DMS 273 (cell line): ENCODE measurements at regions not wholly inside any gene's neighbourhood (a gene's known extent, or its start where the extent isn't known, plus 50 kb on each side); places are given as distances from the start of the nearest gene placed in this dataset.

Experiments used
- DNase-seq: peaks from one replicate; lab custom pipeline; 2025; ENCODE audit not compliant: unreplicated experiment; lab: John Stamatoyannopoulos, UW

DNA sequence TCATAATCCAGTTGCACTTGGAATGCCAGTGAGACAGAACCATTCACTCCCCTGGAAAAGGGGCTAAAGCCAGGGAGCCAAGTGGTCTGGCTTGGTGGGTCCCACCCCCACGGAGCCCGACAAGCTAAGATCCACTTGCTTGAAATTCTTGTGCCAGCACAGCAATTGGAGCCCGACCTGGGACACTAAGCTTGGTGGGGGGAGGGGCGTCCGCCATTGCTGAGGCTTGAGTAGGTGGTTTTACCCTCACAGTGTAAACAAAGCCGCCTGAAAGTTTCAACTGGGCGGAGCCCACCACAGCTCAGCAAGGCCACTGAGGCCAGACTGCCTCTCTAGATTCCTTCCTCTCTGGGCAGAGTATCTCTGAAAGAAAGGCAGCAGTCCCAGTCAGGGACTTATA is 200.7 kb upstream of the NPSR1 start:
- no peak for DNase-seq

DNA sequence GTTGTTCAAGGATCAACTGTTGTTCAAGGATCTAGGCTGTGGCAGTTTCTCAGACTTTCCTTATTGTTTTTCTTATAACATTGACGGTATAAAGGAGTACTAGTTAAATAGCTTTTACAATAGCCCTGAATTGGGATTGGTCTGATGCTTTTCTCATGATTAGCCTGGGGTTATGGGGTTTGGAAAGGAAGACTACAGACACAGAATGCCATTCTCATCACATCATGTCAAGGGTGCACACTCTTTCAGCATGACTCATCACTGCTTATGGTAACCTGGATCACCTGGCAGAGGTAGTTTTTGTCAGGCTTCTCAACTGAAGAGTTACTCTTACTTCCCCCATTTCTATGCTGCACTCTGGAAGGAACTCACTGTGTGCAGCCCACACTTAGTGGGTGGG is 194.2 kb upstream of the NPSR1 start:
- DNase-seq: no peak

DNA sequence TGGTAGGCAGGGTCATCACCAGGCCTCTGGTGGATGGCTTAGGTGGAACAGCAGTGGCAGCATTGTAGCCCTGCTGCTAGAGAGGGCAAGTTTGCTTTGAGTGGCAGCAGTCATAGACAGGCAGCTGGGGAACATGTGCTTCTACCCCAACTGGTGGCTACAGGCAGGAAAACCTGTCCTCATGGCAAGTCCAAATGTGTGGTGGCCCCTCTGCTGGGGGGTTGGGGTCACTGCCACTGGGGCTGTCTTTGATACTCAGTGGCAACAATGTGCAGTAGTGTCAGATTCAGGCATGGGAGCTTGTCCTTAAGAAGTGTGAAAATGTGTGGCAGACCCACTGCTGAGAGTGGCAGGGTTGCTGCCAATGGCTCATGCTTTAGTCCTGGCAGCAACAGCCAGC is 186.2 kb upstream of the NPSR1 start:
- no peak for DNase-seq

DNA sequence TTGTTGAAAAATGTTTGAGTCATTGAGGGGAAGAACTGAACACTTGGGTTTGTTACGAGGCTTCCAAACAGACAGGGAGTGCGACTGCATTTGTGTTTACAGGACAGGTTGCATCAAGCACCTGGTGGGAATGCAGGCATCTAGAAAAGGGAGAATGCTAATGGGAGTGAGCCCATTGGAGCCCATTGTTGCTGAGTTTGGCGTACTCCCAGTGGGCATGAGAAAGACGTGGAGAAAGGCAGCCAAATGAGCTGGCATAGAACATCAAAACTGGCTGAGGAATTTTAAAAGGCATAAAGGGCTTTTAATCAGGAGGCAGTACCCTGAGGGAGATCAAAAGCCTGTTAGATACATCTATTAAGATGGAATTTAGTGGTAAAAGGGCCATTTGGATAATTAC is 171.6 kb upstream of the NPSR1 start:
- DNase-seq: no peak

DNA sequence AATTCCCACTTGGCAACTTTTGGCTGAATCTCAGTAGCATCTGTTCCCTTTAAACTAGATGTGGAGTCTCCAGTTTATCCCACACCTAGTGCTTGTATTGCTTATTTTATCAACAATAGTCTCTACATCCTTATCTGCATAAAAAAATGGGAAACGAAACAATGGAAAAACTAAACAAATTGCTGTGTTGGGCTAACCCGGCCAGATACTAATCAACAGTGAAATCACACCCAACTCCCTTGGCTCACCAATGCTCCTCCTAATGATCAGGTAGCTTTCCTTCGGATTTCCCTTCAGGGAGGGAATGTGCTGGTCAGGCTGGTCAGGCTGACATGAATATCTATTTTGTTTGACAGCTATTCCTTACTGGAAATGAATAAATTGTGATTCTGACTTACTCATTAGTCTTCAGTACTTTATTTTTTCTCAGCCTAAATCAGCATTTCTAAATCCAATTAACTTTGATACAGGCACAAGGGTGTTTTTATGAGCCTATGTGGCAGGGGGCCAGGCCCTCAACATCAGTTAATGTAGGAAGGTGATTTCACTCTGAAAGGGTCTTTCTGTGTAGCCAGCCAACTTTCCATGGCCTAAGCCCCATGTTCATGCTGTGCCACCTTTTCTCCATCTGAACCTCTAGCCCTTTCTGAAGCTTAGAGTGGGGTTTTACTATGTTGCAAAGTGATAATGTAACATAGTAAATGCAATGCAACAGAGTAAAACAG is 170.5 kb upstream of the NPSR1 start:
- DNase-seq: peak; percentile 16

- peak; percentile 42 for DNase-seq
Observed at GRCh38 chr7:34488766-34489165, 169.3 kb upstream of the NPSR1 start.

DNA sequence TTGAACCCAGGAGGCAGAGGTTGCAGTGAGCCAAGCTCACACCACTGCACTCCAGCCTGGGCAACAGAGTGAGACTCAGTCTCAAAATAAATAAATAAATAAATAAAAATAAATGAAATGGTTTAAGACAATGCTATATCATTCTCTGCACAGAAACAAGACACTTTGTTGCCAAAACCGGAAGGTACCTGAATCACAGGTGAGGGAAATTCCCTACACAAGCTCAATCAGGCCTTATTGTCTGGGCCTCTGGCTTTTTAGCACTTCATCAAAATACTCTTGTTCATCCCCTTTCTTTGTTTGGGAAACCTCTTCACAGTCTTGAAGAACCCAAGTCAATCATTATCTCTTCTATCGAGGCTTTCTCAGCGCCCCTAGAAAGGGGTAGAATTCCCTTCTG is 166.1 kb upstream of the NPSR1 start:
- no peak for DNase-seq

DNA sequence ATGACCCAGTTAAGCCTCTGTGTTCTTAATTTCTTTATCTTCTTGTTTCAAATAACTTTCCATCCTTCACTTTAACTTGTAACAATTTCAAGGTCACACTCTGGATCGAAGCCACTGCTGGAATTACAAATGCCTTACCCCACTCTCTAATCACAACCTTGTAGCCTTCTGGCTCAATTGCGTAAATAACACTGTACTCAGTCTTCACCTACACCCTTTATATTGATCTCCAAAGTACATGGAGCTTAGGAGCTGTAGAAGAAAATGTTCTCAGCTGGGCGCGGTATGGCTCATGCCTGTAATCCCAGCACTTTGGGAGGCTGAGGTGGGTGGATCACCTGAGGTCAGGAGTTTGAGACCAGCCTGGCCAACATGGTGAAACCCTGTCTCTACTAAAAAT is 164.3 kb upstream of the NPSR1 start:
- no peak for DNase-seq

- DNase-seq: peak; percentile 52
Observed at GRCh38 chr7:34497153-34497777, 160.8 kb upstream of the NPSR1 start.

GRCh38 chr7:34501156-34501555 is 156.9 kb upstream of the NPSR1 start:
- peak; percentile 25 for DNase-seq

- no peak for DNase-seq
Observed at GRCh38 chr7:34507191-34507590, 150.8 kb upstream of the NPSR1 start.

GRCh38 chr7:34523226-34523918 is 134.6 kb upstream of the NPSR1 start:
- no peak for DNase-seq

DNA sequence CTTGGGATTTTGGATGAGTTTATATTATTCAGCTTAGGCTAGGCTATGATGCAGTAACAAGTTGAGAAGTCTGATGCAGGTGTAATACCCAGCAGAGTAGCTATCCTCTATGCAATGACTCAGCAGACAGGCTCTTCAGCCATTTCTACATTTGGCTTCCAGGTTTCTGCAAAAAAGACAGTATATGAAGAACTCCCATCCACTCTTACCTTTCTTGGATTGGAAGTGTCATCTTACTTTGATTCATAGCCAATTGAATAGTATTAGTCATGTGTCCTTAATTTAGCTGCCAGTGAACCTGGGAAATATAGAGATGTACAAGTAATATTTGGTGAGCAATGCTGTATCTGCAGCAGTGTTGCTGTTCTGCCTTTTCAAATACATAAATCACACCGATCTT is 127.8 kb upstream of the NPSR1 start:
- no peak for DNase-seq

GRCh38 chr7:34539003-34539402 is 119.0 kb upstream of the NPSR1 start:
- no peak for DNase-seq

GRCh38 chr7:34544621-34545020 is 113.4 kb upstream of the NPSR1 start:
- DNase-seq: peak; percentile 99

DNA sequence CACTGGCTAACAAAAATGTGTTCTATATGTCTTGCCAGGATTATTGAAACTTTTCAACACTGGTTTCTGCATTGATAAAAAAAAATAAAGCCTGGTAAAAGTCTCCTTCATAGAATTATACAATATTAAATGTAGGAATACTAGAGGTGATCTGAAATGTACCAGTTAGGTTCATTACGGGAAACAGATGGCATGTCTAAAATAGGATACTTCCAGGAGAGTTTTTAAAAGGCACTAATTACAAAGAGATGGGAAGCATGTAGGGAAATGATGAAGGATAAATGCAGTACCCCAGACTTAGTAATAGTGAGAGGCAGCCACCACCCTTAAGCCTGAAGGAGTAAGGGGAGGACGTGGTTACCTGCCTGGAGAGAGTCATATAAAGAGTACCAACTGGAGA is 107.0 kb upstream of the NPSR1 start:
- DNase-seq: no peak

GRCh38 chr7:34552502-34552901 is 105.5 kb upstream of the NPSR1 start:
- no peak for DNase-seq

DNA sequence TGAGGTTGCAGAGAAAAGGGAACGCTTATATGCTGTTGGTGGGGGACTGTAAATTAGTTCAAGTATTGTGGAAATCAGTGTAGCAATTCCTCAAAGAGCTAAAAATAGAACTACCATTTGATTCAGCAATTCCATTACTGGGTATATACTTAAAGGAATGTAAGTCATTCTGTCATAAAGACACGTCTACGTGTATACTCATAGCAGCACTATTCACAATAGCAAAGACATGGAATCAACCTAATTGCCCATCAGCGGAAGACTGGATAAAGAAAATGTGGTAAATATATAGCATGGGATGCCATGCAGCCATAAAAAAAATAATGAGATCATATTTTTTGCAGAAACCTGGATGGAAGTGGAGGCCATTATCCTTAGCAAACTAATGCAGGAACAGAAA is 100.0 kb upstream of the NPSR1 start:
- no peak for DNase-seq

GRCh38 chr7:34564091-34564490 is 93.9 kb upstream of the NPSR1 start:
- DNase-seq: no peak

DNA sequence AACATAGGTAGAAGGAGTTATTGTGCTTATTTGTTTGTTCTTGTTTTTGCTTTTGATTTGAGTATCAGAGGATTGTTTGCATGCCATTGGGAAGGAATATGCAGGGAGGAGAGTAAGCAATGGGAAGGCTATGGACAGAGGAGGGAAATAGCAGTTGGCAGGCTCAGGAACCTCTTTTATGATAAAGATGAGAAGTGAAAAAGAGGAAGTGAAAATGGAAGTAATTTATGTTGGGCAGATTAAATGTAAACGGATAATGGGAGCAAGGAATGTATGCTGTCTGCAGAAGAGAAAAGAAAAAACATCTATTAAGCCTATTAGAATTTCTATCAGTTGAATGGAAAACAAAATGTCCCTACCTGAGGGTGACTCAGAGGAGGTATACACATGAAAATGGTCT is 90.1 kb upstream of the NPSR1 start:
- DNase-seq: no peak

DNA sequence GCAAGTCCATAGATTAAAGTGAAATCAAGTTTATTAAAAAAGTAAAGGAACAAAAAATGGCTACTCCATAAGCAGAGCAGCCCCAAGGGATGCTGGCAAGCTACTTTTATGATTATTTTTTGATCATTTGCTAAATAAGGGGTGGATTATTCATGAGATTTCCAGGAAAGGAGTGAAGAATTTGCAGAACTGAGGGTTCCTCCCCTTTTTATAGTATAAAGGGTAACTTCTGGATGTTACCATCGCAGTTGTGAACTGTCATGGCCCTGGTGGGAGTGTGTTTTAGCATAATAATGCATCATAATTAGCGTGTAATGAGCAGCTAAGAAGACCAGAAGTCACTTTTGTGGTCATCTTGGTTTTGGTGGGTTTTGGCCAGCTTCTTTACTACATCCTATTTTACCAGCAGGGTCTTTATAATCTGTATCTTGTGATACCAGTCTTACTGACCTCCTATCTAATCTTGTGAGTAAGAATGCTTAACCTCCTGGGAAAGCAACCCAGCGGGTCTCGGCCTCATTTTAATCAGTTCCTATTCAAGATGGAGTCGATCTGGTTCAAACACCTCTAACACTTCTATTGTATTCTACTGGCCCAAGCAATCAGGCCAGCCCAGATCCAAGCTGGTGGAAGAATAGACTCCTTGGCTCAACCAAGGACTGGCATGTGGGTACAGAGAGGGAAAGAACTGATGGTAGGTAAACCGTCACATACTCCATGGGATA is 87.9 kb upstream of the NPSR1 start:
- DNase-seq: no peak

DNA sequence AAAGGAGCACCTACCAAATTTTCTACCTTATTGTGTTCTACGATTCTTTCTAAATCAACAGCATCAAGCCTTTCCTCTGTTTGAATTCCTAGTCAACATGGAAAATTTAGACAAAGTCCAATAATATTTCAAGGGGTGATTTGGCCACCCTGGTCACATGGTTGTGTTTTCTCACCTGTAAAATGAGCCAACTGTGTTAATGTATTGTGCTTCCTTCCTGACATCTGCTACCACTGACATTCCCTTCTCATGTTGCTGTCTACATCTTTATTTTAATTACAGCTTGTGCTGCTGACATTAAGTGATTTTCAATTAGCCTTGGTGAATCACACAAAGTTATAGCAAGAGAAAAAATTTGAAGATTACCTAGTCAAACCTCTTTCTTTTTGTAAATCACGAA is 83.0 kb upstream of the NPSR1 start:
- no peak for DNase-seq
